Heart right ventricle (tissue), 16 donors: ENCODE measurements at regions not wholly inside any gene's neighbourhood (a gene's known extent, or its start where the extent isn't known, plus 50 kb on each side); places are given as distances from the start of the nearest gene placed in this dataset.

ENCODE experiments used
- ATAC-seq, 8 donors: fragments of 200-7000 bp; cut with Tn5 transposase; one replicate each; pipeline ENCODE4 v1.9.1; 2020; ENCODE audit warnings: mild to moderate bottlenecking in 8 of 8, moderate library complexity in 8 of 8, moderate number of reproducible peaks in 1 of 8
- DNase-seq, 2 donors: peaks; one replicate each; pipeline ENCODE4 v3.0.0-alpha.2; 2020
- H3K27ac ChIP-seq, 10 donors: fragments of 200-600 bp; sonication (generic) in 2 of 10; one replicate each; pipeline versions ENCODE4 v1.5.0 to v1.8.0; 2020 to 2022; ENCODE audit warnings: mild to moderate bottlenecking in 3 of 10
- H3K27me3 ChIP-seq, 7 donors: fragments of 200-600 bp; one replicate each; pipeline ENCODE4 v1.8.0; 2021 to 2022; ENCODE audit warnings: mild to moderate bottlenecking in 2 of 7
- H3K36me3 ChIP-seq, 9 donors: fragments of 200-600 bp; sonication (generic) in 1 of 9; one replicate each; pipeline versions ENCODE4 v1.5.0 to v1.8.0; 2020 to 2022; ENCODE audit warnings: mild to moderate bottlenecking in 2 of 9
- H3K4me1 ChIP-seq, 9 donors: fragments of 200-600 bp; sonication (generic) in 1 of 9; one replicate each; pipeline versions ENCODE4 v1.5.0 to v1.8.0; 2020 to 2022; ENCODE audit warnings: mild to moderate bottlenecking in 4 of 9
- H3K4me3 ChIP-seq, 10 donors: fragments of 200-600 bp; sonication (generic) in 2 of 10; one replicate each; pipeline versions ENCODE4 v1.5.0 to v1.8.0; 2020 to 2022; ENCODE audit warnings: mild to moderate bottlenecking in 7 of 10, moderate library complexity in 2 of 10
- H3K9me3 ChIP-seq, 11 donors: fragments of 200-600 bp in 10 of 11; sonication (generic) in 2 of 11; one replicate each; pipeline versions ENCODE4 v1.5.0 to v1.8.0; 2013 to 2022; ENCODE audit warnings: mild to moderate bottlenecking in 2 of 11, control low read depth in 1 of 11, moderate library complexity in 1 of 11
- WGBS, 2 donors: extraction: QIAGEN DNeasy Blood & Tissue Kit; methylation state at CpG; one replicate each; pipeline ENCODE4 v1.1.7; 2013; ENCODE audit warnings: inconsistent platforms in 1 of 2; 5-methylcytosine and 5-hydroxymethylcytosine counted together
- intact Hi-C, 10 donors: fragments of 100-400 bp; cut with DNase I; formaldehyde crosslinking; loops; one replicate each; pipeline versions ENCODE4 v1.11.1 to v1.14.2; 2022
- TF ChIP-seq, protein P1 (sequence below), 9 donors: fragments of 200-600 bp; sonication (generic) in 2 of 9; IDR thresholded peaks; one replicate each; pipeline versions ENCODE4 v1.5.0 to v1.8.0; 2021 to 2022; ENCODE audit warnings: antibody characterized with exemption in 9 of 9, mild to moderate bottlenecking in 5 of 9, moderate library complexity in 1 of 9
- donor health status: Arrhythmogenic right ventricular cardiomyopathy.
- donor health status: ischemic (EF 13 %, LVEDD 7.1; RV severe dilation, severe dysfunction).
- donor health status: healthy with polysubstance abuse.
- donor health status: DM: no; HTN: yes; CAD: no.
- donor health status: DM: no; HTN: no; CAD: no.
- donor health status: ischemic (EF 25% LVEDD 6.9; RV normal size, moderate dysfunction).
- donor health status: ischemic (EF 25% LVEDD 5.7; RV mildly dilated, moderate dysfunction).
- donor health status: healthy.
- donor health status: DM: yes; HTN: yes; CAD: no.
- donor health status: Ischemic cardiomyopathy.
- donor health status: ischemic (EF 35%, LVEDD 5.7; RV mildly dilated, moderate dysfunction).
- donor health status: nonischemic (EF 11% LVEDD 7.7; RV severe dilation, severe dysfunction).
- donor health status: DM: yes; HTN: yes; CAD: no.
- donor health status: PGD.
- donor health status: ischemic (EF 29% LVEDD 5.4; RV normal size, mild dysfunction).
- donor health status: nonischemic (EF 23%, LVEDD 6.1; RV moderate dilation, normal function).

DNA sequence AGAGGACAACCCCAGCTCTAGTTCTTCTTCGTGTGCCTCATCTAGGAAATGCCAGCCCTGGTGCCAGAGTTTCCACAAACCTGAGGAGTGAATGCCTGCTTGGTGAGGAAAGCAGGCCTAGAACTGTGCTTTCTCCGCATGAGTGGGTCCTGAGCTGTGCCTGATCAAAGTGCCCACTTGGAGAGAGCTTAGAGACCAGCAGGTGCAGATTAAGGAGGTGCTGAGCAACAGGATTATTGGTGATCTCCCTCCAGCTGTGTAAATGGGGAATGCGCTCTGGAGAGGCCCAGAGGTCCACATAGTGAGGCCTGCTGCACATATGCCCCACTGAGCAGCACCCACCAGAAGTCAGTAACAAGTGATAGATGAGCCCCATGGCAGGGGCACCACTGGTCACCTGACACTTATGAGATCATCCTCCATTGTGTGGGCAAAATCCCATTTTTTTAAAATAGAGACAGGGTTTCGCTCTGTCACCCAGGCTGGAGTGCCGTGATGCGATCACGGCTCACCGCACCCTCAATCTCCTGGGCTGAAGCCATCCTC lies 127.2 kb upstream of the ZC3H12A start:
- DNase-seq (no peak), ATAC-seq (no peak)
- intact Hi-C loops: no loop called here
- no peaks in the 10 kb centered on the region for H3K4me1 ChIP-seq
- H3K9me3 ChIP-seq: no peaks in the 10 kb centered on the region
- H3K4me3 ChIP-seq: no peak overlapping the region
- 81 to 86% methylated on average over 8 of the region's 8 CpGs for WGBS, 2 donors
- TF ChIP-seq, protein P1, sequence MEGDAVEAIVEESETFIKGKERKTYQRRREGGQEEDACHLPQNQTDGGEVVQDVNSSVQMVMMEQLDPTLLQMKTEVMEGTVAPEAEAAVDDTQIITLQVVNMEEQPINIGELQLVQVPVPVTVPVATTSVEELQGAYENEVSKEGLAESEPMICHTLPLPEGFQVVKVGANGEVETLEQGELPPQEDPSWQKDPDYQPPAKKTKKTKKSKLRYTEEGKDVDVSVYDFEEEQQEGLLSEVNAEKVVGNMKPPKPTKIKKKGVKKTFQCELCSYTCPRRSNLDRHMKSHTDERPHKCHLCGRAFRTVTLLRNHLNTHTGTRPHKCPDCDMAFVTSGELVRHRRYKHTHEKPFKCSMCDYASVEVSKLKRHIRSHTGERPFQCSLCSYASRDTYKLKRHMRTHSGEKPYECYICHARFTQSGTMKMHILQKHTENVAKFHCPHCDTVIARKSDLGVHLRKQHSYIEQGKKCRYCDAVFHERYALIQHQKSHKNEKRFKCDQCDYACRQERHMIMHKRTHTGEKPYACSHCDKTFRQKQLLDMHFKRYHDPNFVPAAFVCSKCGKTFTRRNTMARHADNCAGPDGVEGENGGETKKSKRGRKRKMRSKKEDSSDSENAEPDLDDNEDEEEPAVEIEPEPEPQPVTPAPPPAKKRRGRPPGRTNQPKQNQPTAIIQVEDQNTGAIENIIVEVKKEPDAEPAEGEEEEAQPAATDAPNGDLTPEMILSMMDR (IDR thresholded peaks at IDR 0.05): no peak
- no peaks in the 10 kb centered on the region for H3K36me3 ChIP-seq
- no peak overlapping the region for H3K27ac ChIP-seq
- peaks cover 0 to 23% (median 9%) of the 10 kb centered on the region in 7 donors for H3K27me3 ChIP-seq

DNA sequence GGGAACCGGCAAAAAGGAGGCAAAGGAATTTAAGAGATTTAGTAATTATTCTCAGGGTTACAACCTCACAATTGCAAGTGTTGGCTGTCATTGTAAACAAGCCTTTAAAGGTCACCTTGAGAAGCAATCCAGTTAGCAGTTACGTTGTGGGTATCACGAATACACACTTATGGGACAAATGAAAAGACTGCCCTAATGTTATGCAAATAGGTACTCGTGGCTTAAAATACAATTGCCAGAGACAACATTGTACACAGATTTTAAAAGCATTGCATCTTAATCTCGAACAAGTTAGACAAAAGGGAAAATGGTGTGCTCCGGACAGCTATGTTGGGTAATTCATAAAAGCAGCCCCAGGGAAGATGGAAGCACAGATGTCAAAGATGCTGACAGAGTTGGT lies 120.5 kb upstream of the ZC3H12A start:
- Histone ChIP-seq H3K9me3 (no peaks in the 10 kb centered on the region), H3K27ac (no peak overlapping the region), H3K27me3 (peaks cover 0 to 34% (median 25%) of the 10 kb centered on the region in 7 donors), H3K4me3 (no peak overlapping the region), H3K4me1 (no peaks in the 10 kb centered on the region), H3K36me3 (no peaks in the 10 kb centered on the region)
- intact Hi-C loops: no loop called here
- ATAC-seq (no peak), DNase-seq (no peak)
- TF ChIP-seq, protein P1 (IDR thresholded peaks at IDR 0.05): no peak
- WGBS, 2 donors: 51 to 54% methylated on average over 6 of the region's 6 CpGs

DNA sequence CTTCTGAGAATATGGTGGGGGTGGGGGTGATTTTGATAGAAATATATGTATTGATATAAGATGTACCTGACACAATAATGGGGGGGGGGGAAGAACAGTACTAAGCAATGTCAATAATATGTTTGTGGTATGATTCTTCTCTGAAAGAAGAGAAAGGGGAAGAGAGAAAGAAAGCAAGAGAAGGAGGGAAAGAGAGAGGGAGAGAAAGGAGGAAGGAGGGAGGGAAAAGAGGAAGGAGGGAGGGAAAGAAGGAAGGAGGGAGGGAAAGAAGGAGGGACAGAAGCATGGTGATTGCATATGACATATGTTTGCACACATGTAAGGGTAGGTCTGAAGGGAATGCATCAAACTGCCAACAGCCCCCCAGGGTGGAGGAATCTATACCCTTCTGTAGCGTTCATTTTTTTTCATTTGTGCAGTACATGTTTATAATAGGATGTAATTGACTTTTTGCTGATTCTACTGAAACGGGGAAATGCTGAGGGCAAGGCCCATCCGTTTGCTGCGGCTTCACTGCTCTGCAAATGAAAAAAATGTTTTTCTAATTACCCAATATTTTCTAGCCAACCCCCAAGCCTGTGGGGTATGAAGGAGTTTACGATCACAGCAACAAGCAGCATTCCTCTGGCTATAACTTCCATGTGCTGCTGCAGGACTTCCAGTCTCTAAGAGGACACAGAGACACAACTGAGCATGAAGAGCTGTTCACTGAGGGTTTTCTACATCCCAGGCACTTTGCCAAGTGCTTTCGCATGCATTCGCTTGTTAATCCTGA lies 119.3 kb upstream of the ZC3H12A start:
- intact Hi-C loops: no loop called here
- DNase-seq (no peak), ATAC-seq (no peak)
- Histone ChIP-seq H3K36me3 (no peaks in the 10 kb centered on the region), H3K4me3 (no peak overlapping the region), H3K4me1 (no peaks in the 10 kb centered on the region), H3K9me3 (no peaks in the 10 kb centered on the region), H3K27ac (no peak overlapping the region), H3K27me3 (peaks cover 0 to 45% (median 35%) of the 10 kb centered on the region in 7 donors)
- TF ChIP-seq, protein P1 (IDR thresholded peaks at IDR 0.05): no peak
- WGBS, 2 donors: 75 to 77% methylated on average over 7 of the region's 7 CpGs

DNA sequence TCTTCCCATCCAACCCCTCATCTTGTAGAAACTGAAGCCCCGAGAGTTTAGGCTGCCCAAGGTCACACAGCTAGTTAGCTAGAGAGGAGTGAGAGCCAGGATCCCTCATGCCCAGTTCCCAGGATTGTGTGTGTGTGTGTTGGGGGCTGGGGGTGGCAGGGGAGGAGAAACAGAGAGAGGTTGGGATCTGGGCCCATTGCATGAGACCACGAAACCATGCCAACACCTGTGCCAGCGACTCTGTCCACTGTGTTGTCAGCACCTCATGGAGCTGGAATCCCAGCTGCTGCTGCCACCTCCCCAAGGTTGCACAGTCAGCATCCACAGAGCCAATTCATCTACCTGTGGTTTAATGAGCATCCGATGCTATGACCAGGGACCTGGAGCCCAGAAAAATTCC lies 115.4 kb upstream of the ZC3H12A start:
- Histone ChIP-seq H3K9me3 (no peaks in the 10 kb centered on the region), H3K27me3 (peaks cover 0 to 68% (median 39%) of the 10 kb centered on the region in 7 donors), H3K27ac (no peak overlapping the region), H3K36me3 (no peaks in the 10 kb centered on the region), H3K4me1 (peaks cover 0 to 12% (median 0%) of the 10 kb centered on the region in 9 donors), H3K4me3 (no peak overlapping the region)
- ATAC-seq (no peak), DNase-seq (no peak)
- TF ChIP-seq, protein P1 (IDR thresholded peaks at IDR 0.05): no peak
- intact Hi-C loops: no loop called here
- WGBS, 2 donors: 75 to 81% methylated on average over 4 of the region's 4 CpGs
